ENCODE measurements at regions not wholly inside any gene's neighbourhood (a gene's known extent, or its start where the extent isn't known, plus 50 kb on each side); places are given as distances from the start of the nearest gene placed in this dataset.
"Not testable (repeated sequence)": the region's sequence is repeated elsewhere in the genome, so short reads cannot be mapped to it uniquely, and the experiment has no call there.

- not testable (repeated sequence) for TF ChIP-seq CTCF (conservative IDR thresholded peaks at IDR 0.05); EZH2 (IDR thresholded peaks at IDR 0.05; ENCODE audit: low read depth)
Measured at GRCh38 chr14:23891717-23892116, 61.9 kb upstream of the DHRS4 start.

Measured in PC-9 (cell line).